Cardiac fibroblast (primary cell): ENCODE measurements at regions not wholly inside any gene's neighbourhood (a gene's known extent, or its start where the extent isn't known, plus 50 kb on each side); places are given as distances from the start of the nearest gene placed in this dataset.

Experiments
- DNase-seq, 2 donors: peaks; one replicate each; pipeline versions ENCODE4 v3.0.0 to v3.0.0-alpha.2; 2010; ENCODE audit warnings: low read depth in 2 of 2
- H3K4me3 ChIP-seq, 2 donors: replicated peaks in 1 of 2; 1 replicate in 1 of 2; 2 replicates in 1 of 2; pipeline ENCODE4 v1.5.1; 2011; ENCODE audit warnings: low read depth in 2 of 2, low read length in 2 of 2, mild to moderate bottlenecking in 2 of 2, moderate library complexity in 1 of 2
- TF ChIP-seq, protein P1 (sequence below): IDR thresholded peaks from one replicate; pipeline ENCODE4 v1.5.1; 2011; ENCODE audit warnings: low read depth, mild to moderate bottlenecking, low read length, inconsistent platforms

- H3K4me3 ChIP-seq = no peak overlapping the region
- TF ChIP-seq, protein P1, sequence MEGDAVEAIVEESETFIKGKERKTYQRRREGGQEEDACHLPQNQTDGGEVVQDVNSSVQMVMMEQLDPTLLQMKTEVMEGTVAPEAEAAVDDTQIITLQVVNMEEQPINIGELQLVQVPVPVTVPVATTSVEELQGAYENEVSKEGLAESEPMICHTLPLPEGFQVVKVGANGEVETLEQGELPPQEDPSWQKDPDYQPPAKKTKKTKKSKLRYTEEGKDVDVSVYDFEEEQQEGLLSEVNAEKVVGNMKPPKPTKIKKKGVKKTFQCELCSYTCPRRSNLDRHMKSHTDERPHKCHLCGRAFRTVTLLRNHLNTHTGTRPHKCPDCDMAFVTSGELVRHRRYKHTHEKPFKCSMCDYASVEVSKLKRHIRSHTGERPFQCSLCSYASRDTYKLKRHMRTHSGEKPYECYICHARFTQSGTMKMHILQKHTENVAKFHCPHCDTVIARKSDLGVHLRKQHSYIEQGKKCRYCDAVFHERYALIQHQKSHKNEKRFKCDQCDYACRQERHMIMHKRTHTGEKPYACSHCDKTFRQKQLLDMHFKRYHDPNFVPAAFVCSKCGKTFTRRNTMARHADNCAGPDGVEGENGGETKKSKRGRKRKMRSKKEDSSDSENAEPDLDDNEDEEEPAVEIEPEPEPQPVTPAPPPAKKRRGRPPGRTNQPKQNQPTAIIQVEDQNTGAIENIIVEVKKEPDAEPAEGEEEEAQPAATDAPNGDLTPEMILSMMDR = no peak
- DNase-seq = no peak
These were observed 238.2 kb upstream of the RBMS1 start for GRCh38 chr2:160731856-160732255.

DNA sequence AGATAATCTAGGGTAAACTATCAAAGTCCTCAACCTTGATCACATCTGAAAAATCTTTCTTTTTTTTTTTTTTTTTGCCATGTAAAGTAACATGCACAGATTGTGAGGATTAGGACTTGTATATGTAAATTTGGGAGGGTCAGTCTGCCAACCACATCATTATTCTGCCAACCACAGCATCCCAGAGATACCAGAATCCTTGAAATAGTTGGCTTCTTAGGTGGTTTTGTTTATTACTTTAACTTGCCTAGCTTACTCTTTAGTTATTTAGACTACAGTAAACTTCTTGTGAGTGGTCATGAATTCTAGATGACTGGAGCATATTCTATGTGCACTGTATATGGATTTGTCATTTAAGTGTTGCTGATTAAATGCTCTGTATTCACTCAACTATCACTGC lies 242.1 kb upstream of the RBMS1 start:
- TF ChIP-seq, protein P1 = no peak
- DNase-seq = no peak
- no peak overlapping the region for H3K4me3 ChIP-seq

DNA sequence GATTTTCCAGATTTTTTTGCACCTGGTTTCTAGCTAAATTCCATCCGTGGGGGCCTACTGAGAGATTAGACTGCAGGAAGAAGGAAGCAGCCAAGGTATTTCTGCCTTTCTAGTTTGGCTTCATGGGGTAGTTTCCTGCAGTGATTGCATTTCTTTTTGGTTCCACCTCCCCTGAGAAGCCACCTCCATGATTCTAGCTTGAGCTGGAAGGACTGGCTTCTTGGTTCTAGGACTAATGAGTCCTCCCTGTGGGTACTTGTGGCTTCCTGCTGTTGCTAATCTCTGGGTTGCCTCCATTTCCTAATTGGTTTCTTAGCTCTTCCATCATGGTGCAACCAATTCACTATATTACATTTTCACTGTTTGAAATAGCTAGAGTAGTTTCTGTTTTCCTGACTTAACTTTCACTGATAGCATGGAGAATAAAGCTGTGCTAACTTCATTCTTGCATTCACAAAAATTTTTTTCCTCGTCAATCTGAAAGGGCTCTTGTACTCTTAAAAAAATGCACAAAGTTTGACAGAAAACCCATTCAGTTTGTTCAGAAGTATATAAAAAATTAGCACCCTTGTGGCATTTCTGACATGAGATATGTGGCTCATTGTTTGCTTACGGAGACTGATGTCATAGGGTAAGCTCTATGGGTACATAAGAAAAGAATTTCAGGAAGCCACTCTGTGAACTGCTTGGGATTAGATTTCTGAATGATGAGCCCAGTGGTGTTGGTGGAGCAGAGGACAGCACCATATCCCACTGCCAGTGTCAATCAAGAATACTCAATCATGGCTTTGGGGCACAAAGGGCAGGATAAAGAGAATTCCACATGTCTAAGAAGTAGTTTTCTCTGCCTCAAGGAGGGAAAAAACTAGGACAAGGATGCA lies 242.8 kb upstream of the RBMS1 start:
- TF ChIP-seq, protein P1 = no peak
- peak; percentile 41 to 69 for DNase-seq
- H3K4me3 ChIP-seq = no peak overlapping the region

- peak in 1 of 2 donors; percentile 12 for DNase-seq
These were observed 243.6 kb upstream of the RBMS1 start for GRCh38 chr2:160737247-160737646.

DNA sequence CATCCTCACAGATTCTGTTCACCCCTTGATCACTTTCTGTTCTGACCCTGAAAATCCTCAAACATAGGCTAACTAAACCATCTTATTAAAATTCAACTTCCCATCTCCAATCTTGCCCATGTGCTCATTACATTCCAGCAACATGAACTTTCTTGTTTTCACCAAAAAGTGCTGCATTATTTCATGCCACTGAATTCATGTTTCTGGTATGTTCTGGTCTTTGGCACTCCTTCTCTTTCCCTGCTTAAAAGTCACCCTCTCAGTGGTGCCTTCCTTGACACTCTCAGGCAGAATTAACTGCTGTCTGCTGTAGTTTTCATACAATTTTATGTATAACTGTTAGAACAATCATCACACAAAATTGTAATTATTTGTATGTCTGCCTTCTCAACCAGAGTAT lies 247.7 kb upstream of the RBMS1 start:
- H3K4me3 ChIP-seq = no peak overlapping the region
- no peak for DNase-seq
- TF ChIP-seq, protein P1 = no peak

More at GRCh38 chr2:160737247-160737646, 243.6 kb upstream of the RBMS1 start:
- no peak overlapping the region for H3K4me3 ChIP-seq
- TF ChIP-seq, protein P1 = no peak

DNA sequence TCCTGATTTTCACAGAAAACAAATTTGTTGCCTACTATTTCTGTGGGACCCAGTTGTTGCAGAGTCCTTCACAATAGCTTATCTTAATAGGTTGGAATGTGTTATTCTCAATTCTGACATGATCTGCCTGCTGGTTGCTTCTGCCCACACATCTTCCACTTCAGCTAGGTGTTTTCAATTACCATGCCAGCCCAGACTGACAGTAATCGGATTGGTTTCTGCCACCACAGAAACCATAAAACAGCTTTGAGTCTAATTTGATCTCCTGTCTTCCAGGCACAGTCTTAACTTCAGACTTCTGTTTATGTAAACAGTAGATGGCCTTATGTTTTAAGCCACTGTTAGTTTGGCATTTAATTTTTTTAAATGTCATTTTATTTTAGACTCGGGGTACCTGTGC lies 248.2 kb upstream of the RBMS1 start:
- no peak overlapping the region for H3K4me3 ChIP-seq
- TF ChIP-seq, protein P1 = no peak
- no peak for DNase-seq
